Skin epidermis (tissue), 12 donors: ENCODE measurements at regions not wholly inside any gene's neighbourhood (a gene's known extent, or its start where the extent isn't known, plus 50 kb on each side); places are given as distances from the start of the nearest gene placed in this dataset.
A peak's percentile ranks its signal among the peaks of the same experiment; 100 is the strongest.
"Not testable (repeated sequence)": the region's sequence is repeated elsewhere in the genome, so short reads cannot be mapped to it uniquely, and the experiment has no call there.

ENCODE experiments used
- H3K27ac ChIP-seq, 21 experiments: fragments of 200-600 bp; sonication (generic) in 11 of 21; one replicate each; pipeline ENCODE4 v1.5.0; 2020; ENCODE audit warnings: mild to moderate bottlenecking in 3 of 21, inconsistent platforms in 2 of 21, moderate library complexity in 2 of 21
- H3K4me3 ChIP-seq, 7 experiments: fragments of 200-600 bp; sonication (generic) in 2 of 7; one replicate each; pipeline ENCODE4 v1.5.0; 2020; ENCODE audit warnings: inconsistent platforms in 2 of 7, mild to moderate bottlenecking in 2 of 7, moderate library complexity in 1 of 7

GRCh38 chr2:89537862-89538261, 846.4 kb downstream of the RPIA start:
- not testable (repeated sequence) for H3K4me3 ChIP-seq, H3K27ac ChIP-seq

DNA sequence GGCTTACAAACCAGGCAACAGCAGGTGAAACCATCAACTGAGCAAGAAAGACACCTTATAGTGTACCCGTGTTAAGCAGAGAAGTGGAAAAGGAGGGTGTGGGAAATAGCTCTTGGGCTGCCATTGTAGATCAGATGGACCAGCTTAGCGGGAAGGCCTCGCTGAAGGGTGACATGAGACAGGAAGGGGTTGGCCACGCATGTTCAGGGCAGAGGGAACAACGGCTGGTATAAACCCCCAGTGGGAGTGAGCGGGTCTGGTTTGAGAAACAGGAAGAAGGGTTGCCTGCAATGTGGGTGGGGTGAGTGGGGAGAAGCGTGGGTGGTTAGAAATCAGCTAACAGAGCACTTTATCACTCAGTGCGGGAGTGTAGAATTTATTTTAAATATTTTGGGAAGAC, 852.6 kb downstream of the RPIA start:
- H3K4me3 ChIP-seq, H3K27ac ChIP-seq: not testable (repeated sequence)

DNA sequence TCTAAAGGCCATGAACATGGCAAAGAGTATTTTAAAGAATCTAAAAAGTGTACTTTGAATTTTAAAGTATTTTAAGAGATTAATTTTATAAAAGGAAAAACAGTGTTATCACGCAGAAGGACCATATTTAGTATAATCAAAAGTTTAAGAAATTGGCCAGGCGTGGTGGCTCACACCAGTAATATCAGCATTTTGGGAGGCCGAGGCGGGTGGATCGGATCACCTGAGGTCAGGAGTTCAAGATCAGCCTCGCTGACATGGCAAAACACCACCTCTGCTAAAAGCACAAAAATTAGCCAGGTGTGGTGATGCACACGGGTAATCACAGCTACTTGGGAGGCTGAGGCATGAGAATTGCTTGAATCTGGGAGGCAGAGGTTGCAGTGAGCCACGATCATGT, 887.7 kb downstream of the RPIA start:
- H3K4me3 ChIP-seq, result not testable (repeated sequence)

GRCh38 chr2:89582816-89583215, 891.3 kb downstream of the RPIA start:
- H3K27ac ChIP-seq, H3K4me3 ChIP-seq: not testable (repeated sequence)

More for the DNA sequence above, 887.7 kb downstream of the RPIA start:
- not testable (repeated sequence) for H3K27ac ChIP-seq

GRCh38 chr2:89584046-89584445, 892.6 kb downstream of the RPIA start:
- H3K27ac ChIP-seq, H3K4me3 ChIP-seq: not testable (repeated sequence)

DNA sequence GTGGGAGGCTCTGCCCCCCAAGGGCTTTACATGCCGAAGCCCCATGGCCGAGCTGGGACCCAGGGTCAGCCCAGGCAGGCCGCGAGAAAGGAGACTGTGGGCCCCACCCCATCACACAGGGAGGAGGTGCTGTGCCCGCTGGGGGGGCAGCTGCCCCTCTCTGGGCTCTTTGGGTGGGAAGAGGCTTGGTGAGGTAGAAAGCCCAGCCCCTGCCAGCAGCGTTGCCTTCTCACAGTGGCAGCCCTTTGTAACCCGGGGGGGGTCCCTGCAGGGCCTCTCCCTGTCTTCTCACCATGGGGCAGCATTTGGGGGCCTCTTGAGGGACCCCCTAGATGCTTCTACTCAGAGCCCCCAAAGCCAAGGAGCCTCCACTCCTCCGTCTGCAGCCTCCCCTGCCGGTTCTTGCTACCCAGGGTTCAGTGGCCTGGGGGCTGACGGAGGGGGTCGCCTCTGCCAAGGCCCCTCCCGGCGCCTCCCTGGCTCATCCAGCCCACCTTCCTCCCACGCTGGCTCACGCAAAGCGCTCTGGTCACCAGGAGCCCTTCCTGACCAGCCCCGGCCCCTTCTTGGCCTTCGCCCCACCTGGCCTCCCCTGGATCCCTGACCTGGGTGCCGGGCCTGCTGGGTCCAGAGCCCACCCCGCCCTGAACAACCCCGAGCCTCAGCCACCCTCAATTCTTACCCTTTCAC, 893.5 kb downstream of the RPIA start:
- peak overlapping the region in 7 of 21 experiments; percentile 10 to 62 (median 49) for H3K27ac ChIP-seq
- peak overlapping the region; percentile 29 to 43 (median 33) for H3K4me3 ChIP-seq

GRCh38 chr2:89585558-89585920, 894.1 kb downstream of the RPIA start:
- Histone ChIP-seq H3K27ac (peak overlapping the region in 3 of 21 experiments; percentile 10 to 60 (median 54)), H3K4me3 (peak overlapping the region; percentile 29 to 43 (median 33))

DNA sequence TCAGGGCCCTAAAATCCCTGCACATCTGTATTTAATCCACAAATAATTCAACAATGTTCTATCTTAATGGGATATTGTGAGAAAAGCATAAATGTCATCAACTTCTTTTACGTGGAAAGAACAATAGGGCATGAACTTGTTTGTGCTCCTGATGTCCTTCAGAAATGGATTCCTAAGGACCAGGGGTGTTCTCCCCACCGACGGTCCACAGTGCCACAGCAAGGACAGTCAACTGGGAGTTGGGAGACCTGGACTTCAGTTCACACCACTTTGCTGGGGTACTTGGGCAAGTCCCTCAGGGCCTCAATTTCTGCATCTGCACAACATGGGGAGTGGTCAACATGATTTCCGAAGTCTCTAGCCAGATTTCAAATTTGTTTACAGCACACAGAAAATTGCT, 908.4 kb downstream of the RPIA start:
- not testable (repeated sequence) for H3K4me3 ChIP-seq, H3K27ac ChIP-seq

- H3K27ac ChIP-seq, result not testable (repeated sequence)
These were observed 915.0 kb downstream of the RPIA start for GRCh38 chr2:89606514-89606913.

DNA sequence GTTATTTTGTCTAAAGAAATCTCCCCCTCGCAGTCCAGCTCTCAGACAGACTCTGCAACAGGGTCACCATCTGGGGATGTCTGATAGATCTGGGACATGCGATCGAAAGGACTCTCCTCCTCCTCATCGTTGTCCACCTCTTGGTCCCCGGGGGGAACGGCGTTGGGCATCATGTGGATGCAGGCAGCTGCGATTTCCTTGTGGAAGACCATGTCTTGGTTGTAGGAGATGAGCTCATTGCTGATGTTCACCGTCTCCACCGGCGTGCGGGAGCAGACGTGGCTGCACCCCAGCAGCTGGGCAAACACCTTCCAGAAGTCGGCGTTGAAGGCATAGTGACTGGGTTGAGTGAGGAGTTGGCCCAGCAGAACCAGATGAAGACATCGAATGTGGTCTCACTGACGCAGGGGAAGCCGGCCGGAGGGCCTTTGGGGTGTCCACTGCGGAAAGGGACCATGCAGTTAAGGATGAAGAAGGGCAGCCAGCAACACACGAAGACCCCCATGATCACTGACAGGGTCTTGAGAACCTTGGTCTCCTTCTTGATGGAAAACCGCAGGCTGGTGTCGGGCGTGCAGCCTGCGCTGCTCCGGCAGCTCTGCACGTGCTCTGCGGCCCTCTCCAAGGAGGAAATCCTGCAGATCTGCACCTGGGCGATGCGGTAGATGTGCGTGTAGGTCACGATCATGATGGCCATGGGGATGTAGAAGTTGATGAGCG, 918.9 kb downstream of the RPIA start:
- H3K27ac ChIP-seq, H3K4me3 ChIP-seq: not testable (repeated sequence)

More at GRCh38 chr2:89606514-89606913, 915.0 kb downstream of the RPIA start:
- not testable (repeated sequence) for H3K4me3 ChIP-seq

DNA sequence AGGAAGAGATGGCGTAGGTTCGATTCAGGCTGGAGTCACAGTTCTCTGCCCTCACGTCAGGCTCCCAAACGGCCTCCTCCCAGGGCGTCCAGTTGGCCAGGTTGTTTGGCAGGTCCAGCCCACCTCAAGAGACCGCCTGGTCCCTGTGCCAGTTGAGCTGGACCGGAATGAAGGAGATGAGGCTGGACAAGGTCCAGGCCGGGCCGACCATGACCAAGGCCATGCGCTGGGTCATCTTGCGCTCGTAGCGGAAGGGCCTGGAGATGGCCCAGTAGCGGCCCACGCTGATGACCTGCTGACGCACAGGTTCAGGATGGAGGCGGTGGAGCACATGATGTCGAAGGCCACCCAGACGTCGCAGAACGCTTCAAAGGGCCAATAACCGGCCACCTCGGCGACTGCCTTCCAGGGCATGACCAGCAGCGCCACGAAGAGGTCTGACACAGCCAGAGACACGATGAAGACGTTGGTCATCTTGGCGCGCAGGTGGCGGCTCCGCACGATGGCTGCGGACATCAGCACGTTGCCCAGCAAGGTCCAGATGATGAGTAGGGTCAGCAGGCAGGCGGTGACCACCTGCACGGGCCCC, 919.5 kb downstream of the RPIA start:
- not testable (repeated sequence) for H3K4me3 ChIP-seq, H3K27ac ChIP-seq

- H3K27ac ChIP-seq, H3K4me3 ChIP-seq: not testable (repeated sequence)
These were observed 920.2 kb downstream of the RPIA start for GRCh38 chr2:89611710-89612109.

GRCh38 chr2:89649268-89649667, 957.8 kb downstream of the RPIA start:
- not testable (repeated sequence) for H3K27ac ChIP-seq, H3K4me3 ChIP-seq

GRCh38 chr2:89679254-89679653, 987.8 kb downstream of the RPIA start:
- H3K4me3 ChIP-seq, result not testable (repeated sequence)

More at GRCh38 chr2:89679254-89679653, 987.8 kb downstream of the RPIA start:
- not testable (repeated sequence) for H3K27ac ChIP-seq
